ENCODE measurements at regions not wholly inside any gene's neighbourhood (a gene's known extent, or its start where the extent isn't known, plus 50 kb on each side); places are given as distances from the start of the nearest gene placed in this dataset.

- DNase-seq, result no peak
These were observed 314.9 kb upstream of the CCDC54 start for GRCh38 chr3:107062310-107062709.

- no peak for DNase-seq
These were observed 314.5 kb upstream of the CCDC54 start for GRCh38 chr3:107062787-107063186.

DNA sequence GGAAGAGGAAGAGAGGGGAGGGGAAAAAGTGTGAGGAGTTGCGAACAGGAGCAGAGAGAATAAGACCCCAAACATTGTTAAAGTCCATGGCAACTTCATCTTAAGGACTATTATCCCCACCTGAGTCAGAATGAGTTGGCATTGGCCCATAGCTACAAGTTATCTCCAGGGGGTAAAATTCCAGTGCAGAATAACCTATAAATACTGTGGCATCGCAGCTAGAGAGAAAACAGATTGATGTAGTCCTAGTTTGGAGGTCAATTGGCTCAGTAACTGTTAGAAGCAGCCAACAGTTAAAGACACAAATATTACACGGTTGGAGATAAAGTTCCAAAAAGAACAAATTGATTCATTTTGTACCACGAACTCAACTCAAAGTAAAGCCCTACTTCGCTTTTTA is 313.9 kb upstream of the CCDC54 start:
- no peak for DNase-seq

DNA sequence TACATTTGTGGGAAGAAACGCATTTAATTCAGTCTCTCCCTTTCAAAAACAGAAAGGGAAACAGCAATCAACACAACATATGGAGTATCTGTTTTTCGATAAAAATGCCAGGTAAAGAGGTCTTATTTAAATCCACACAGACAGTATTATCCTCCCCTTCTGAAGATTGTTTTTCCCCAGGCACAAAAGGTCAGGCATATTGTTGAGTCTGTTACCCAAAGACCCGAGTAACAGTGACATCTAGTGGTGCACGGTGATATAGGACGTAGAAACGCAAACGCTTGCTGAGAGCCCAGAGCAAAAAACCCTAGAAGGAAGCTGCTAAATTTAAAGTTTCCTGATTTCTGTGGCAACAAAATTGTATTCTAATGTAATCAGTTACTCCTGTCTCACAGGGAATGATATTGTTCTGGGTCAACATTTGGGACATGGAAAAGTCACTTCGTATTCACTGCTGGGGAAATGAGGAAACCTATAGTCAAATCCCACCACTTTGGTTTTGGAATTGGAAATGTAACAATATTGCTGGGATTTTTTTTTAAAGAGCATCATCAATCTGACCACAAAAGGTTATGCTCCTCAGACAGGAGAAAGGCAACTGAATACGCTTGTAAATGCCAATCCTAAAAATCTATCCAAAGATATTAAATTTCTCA is 312.7 kb upstream of the CCDC54 start:
- peak; percentile 53 for DNase-seq

DNA sequence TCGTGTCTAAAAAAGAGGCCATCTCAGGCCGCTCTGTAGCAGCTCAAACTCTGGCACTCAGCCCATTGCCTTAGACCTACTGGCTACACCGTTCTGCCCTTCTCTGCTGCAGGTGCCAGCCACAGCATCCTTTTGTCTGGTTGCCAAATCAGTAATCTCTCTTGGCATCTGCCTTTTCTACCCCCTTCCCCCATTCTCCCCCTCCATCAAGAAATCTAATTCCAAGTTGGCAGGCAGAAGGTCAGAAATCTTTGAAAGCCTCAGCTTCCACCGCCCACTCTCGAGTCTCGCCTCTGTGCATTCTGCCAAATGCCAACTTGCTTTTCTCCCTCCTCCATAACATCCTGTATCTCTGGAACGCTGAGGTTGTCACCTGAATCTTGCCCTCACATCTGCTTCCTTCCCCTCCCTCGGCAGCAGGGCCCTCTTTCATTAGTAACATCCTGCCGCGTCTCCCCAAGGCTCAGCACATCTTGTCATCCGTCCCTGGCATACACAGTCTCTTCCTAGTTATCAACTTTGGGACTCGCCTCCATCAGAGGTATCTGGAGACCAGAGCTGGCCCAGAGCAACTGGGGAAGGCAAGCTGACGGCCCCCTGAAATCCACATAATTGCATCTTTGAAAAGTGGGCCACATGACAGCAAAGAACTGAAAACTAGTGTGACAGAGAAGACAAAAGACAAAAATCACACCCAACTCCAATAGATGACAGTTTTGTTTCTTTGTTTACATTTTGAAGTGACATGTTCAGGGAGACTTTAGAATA is 312.0 kb upstream of the CCDC54 start:
- no peak for DNase-seq

- no peak for DNase-seq
These were observed 309.8 kb upstream of the CCDC54 start for GRCh38 chr3:107067421-107067820.

GRCh38 chr3:107068980-107069379 is 308.3 kb upstream of the CCDC54 start:
- no peak for DNase-seq

DNA sequence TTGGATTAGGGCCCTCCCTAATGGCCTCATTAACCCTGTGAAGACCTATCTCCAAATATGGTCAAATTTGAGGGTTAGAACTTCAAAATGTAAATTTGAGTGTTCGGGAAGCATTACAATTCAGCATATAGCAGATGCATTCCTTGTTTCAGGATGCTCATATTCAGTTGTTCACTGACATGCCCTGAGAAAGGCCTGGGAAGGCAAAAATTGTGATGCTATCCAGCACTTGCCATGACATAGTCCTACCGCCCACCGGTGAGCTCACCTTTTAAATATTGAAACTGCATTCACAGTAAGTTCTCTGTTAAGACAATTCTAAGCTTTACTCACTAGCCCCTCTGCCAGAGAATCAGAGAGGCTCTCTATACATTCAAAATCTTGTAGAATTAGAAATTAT is 300.3 kb upstream of the CCDC54 start:
- no peak for DNase-seq

GRCh38 chr3:107077391-107077790 is 299.8 kb upstream of the CCDC54 start:
- DNase-seq, result no peak

DNA sequence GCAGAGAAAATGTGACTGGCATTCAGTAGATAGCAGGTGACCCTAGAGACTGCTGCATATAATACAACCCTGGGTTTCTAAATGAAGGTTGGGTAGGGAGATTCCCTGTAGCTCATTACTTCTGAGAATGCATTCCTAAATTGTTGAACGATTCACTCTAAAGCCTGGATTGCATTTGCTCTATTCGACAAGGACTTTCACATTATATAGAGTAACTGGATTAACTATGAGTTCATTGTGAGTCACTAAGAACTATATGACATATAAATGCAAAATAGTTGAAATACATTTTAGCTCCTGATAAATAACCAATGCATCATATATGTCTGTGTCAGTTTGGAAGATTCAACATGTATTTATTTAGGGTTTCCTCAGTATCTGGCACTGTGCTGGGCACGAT is 294.7 kb upstream of the CCDC54 start:
- DNase-seq, result no peak

GRCh38 chr3:107085261-107085660 is 292.0 kb upstream of the CCDC54 start:
- DNase-seq, result no peak

DNA sequence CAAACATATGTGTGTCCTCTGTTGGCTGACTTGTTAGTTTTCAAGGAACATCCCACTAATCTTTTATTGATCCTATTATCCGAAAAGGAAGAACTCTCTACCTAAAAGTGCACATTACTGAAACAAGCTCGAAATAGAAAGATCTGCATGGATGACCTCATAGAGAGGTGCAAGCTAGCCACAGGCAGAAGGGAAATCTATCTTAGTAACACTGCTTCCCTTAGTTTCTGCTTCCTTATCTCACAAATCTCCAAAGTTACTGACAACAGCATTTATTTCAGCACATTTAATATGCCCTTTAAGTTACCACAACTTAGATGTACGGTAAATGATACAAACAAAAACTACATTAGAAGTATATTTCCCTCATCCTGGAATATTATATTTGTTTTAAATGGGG is 285.1 kb upstream of the CCDC54 start:
- no peak for DNase-seq

GRCh38 chr3:107098864-107099263 is 278.4 kb upstream of the CCDC54 start:
- no peak for DNase-seq

DNA sequence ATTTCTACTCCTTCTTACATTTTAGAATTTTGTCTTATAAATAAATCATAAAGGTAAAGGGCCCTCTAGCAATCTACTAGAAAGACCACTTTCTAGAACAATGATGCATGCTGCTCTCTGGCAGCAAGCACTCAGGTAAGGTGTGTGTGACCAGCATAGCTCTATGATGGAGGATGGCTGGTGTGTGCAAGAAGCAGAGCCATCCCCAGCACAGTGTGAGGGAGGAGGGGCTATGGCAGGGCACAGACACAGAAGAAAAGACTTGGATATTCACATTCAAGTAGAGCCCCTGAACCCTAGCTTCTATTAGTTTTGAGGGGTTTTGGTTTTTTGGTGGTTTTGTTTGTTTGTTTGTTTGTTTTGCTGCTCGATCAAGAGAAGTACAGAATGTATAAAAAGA is 277.1 kb upstream of the CCDC54 start:
- no peak for DNase-seq

- DNase-seq, result no peak
These were observed 276.7 kb upstream of the CCDC54 start for GRCh38 chr3:107100573-107100972.

DNA sequence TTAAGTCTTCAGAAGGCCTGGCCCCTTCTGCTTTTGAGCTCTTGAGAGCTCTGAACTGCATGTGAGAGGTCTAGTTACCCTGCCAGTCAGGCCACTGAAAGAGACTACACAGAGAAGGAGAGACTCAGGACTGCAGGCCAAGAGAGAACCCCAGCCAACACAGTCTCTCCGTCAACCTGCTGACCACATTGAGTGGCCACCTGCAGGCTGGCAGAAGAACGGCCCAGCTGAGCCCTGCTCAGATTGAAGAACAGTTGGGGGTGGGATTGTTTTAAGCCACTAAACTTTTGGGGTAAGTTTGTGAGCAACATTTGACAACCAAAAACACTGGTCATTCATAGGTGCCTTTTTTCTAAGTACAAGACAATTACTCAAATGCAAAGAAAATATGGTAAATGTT is 273.5 kb upstream of the CCDC54 start:
- no peak for DNase-seq

DNA sequence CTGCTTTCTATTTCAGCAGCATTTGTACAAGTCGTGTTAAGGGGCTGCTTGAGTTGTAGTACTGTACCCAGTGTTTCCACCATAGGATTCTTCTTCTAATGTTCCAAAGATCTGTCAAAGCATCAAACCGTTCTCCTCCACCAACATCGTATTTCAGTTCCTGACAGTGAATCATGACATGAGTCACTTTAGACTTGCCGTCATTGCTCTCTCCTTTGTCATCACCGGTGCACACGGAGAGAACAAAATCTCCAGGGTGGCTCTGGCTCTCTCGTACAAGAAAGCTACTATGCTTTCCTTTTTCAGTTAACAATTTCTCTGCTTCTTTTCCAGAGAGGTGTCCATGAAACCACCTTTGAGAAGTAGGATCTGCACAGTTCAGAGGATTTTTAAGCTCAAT is 270.9 kb upstream of the CCDC54 start:
- DNase-seq, result no peak

GRCh38 chr3:107106907-107107306 is 270.3 kb upstream of the CCDC54 start:
- no peak for DNase-seq

GRCh38 chr3:107110596-107111305 is 266.5 kb upstream of the CCDC54 start:
- no peak for DNase-seq

GRCh38 chr3:107111872-107112271 is 265.4 kb upstream of the CCDC54 start:
- DNase-seq, result no peak

- DNase-seq, result no peak
These were observed 264.9 kb upstream of the CCDC54 start for GRCh38 chr3:107112356-107112755.

DNA sequence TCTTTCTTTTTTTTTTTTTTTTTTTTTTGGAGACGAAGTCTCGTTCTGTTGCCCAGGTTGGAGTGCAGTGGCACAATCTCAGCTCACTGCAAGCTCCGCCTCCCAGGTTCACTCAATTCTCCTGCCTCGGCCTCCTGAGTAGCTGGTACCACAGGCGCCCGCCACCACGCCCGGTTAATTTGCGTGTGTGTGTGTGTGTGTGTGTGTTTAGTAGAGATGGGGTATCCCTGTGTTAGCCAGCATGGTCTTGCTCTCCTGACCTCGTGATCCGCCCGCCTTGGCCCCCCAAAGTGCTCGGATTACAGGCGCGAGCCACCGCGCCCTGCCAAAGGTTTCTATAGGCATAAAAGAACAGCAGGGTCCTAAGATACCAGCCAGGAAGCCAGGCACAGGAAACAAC is 261.0 kb upstream of the CCDC54 start:
- DNase-seq, result no peak

DNA sequence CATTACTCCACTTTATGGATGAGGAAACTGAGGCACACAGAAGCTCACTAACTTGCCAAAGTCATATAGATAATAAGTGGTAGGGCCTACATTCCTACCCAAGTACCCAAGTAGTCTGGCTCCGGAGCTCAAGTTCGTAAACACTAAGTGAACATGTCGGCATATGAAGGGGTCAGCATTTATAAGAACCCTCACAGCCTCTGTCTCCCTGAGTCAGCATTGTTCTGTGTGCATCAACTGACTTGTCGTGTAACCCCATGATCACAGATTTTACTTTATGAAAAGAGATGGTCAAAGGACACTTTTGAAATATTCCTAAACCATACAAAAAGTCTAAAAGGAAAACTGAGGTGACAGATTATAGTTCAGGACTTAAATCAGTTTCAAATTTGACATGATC is 260.1 kb upstream of the CCDC54 start:
- DNase-seq, result no peak

GRCh38 chr3:107117922-107118536 is 259.2 kb upstream of the CCDC54 start:
- DNase-seq, result no peak

Data from activated CD8-positive, alpha-beta memory T cell treated with anti-CD3 and anti-CD28 coated beads, Interleukin-2, amount 50 U/mL, for 4 hours (primary cell).